Fibroblast of lung (primary cell): ENCODE measurements at regions not wholly inside any gene's neighbourhood (a gene's known extent, or its start where the extent isn't known, plus 50 kb on each side); places are given as distances from the start of the nearest gene placed in this dataset.

Source experiments
- CTCF ChIP-seq, 2 donors: IDR thresholded peaks in 1 of 2; conservative IDR thresholded peaks in 1 of 2; 1 replicate in 1 of 2; 2 replicates in 1 of 2; pipeline ENCODE4 v1.5.1; 2011 to 2012; ENCODE audit warnings: low read length in 2 of 2, control low read depth in 1 of 2, inconsistent platforms in 1 of 2, low read depth in 1 of 2, mild to moderate bottlenecking in 1 of 2
- EZH2 ChIP-seq: IDR thresholded peaks from 2 replicates; pipeline ENCODE4 v1.5.1; 2012; ENCODE audit warnings: low read length, control low read depth, mild to moderate bottlenecking; ENCODE audit errors: missing control alignments

- TF ChIP-seq EZH2 (no peak), CTCF (conservative IDR thresholded peaks at IDR 0.05 in 1 of 2, IDR thresholded peaks at IDR 0.05 in 1 of 2; ENCODE audit: low read depth in 1 of 2, low read length in 2 of 2) (no peak)
Observed at GRCh38 chr4:187422655-187423054, 572.9 kb upstream of the ZFP42 start.
